GM23248 (cell line): ENCODE measurements at regions not wholly inside any gene's neighbourhood (a gene's known extent, or its start where the extent isn't known, plus 50 kb on each side); places are given as distances from the start of the nearest gene placed in this dataset.

Source experiments
- DNase-seq: peaks from one replicate; pipeline ENCODE4 v3.0.0-alpha.2; 2015
- H2AFZ ChIP-seq: fragments of 200-600 bp; sonication (generic); 2 replicates; pipeline ENCODE4 v1.6.1; 2016; ENCODE audit warnings: antibody characterized with exemption
- H3F3A ChIP-seq: fragments of 200-600 bp; sonication (generic); 2 replicates; pipeline ENCODE4 v1.6.1; 2016; ENCODE audit warnings: mild to moderate bottlenecking, antibody characterized with exemption, mixed run types; ENCODE audit not compliant: insufficient read depth
- H3K27ac ChIP-seq: fragments of 200-600 bp; sonication (generic); 2 replicates; pipeline ENCODE4 v1.5.1; 2016; ENCODE audit warnings: mild to moderate bottlenecking
- H3K27me3 ChIP-seq: fragments of 200-600 bp; sonication (generic); replicated peaks from 2 replicates; pipeline ENCODE4 v1.6.1; 2016; ENCODE audit warnings: mild to moderate bottlenecking; ENCODE audit not compliant: insufficient read depth
- H3K36me3 ChIP-seq: fragments of 200-600 bp; sonication (generic); 2 replicates; pipeline ENCODE4 v1.6.1; 2016; ENCODE audit warnings: low read depth, mild to moderate bottlenecking
- H3K4me1 ChIP-seq: fragments of 200-600 bp; sonication (generic); 2 replicates; pipeline ENCODE4 v1.6.1; 2016; ENCODE audit warnings: mild to moderate bottlenecking; ENCODE audit not compliant: insufficient read depth
- H3K4me2 ChIP-seq: fragments of 200-600 bp; sonication (generic); one replicate; pipeline ENCODE4 v1.6.1; 2016; ENCODE audit warnings: mild to moderate bottlenecking; ENCODE audit not compliant: unreplicated experiment
- H3K4me3 ChIP-seq: fragments of 200-600 bp; sonication (generic); 2 replicates; pipeline ENCODE4 v1.5.1; 2016; ENCODE audit warnings: mild to moderate bottlenecking
- H3K79me2 ChIP-seq: fragments of 200-600 bp; sonication (generic); 2 replicates; pipeline ENCODE4 v1.6.1; 2016; ENCODE audit warnings: mild to moderate bottlenecking; ENCODE audit not compliant: insufficient read depth
- H3K9ac ChIP-seq: fragments of 200-600 bp; sonication (generic); 2 replicates; pipeline ENCODE4 v1.6.1; 2016; ENCODE audit warnings: mild to moderate bottlenecking
- H3K9me2 ChIP-seq: fragments of 200-600 bp; sonication (generic); 2 replicates; pipeline ENCODE4 v1.6.1; 2016; ENCODE audit warnings: mixed run types, mild to moderate bottlenecking, moderate library complexity; ENCODE audit not compliant: insufficient read depth
- H3K9me3 ChIP-seq: fragments of 200-600 bp; sonication (generic); one replicate; pipeline ENCODE4 v1.6.1; 2017; ENCODE audit warnings: low read depth
- H4K20me1 ChIP-seq: fragments of 200-600 bp; sonication (generic); 2 replicates; pipeline ENCODE4 v1.6.0; 2016; ENCODE audit not compliant: insufficient read depth
- EZH2 ChIP-seq: fragments of 200-600 bp; sonication (generic); IDR thresholded peaks from 2 replicates; pipeline ENCODE4 v1.6.1; 2018; ENCODE audit warnings: antibody characterized with exemption, mild to moderate bottlenecking; ENCODE audit not compliant: insufficient read depth, poor library complexity, severe bottlenecking
- EZH2phosphoT487 ChIP-seq: fragments of 200-600 bp; sonication (generic); IDR thresholded peaks from 2 replicates; pipeline ENCODE4 v1.6.1; 2018; ENCODE audit warnings: antibody characterized with exemption, moderate library complexity, mild to moderate bottlenecking, low read depth; ENCODE audit not compliant: insufficient read depth
- WGBS, 2 experiments: methylation state at CpG; one replicate each; pipeline ENCODE4 v1.1.6; 2015 to 2017; ENCODE audit warnings: low lambda C conversion rate in 2 of 2, low coverage in 1 of 2; ENCODE audit errors: missing lambda C conversion rate in 2 of 2; 5-methylcytosine and 5-hydroxymethylcytosine counted together
- in situ Hi-C: fragments of 300-500 bp; cut with MboI; formaldehyde crosslinking; loops from 2 replicates; pipeline ENCODE4 v1.15.0; 2020

GRCh38 chr1:59151387-59151761 lies 145.5 kb upstream of the FGGY start:
- Histone ChIP-seq H4K20me1 (no peaks in the 10 kb centered on the region), H3K4me1 (peaks cover 61% of the 10 kb centered on the region), H3K9ac (peak overlapping the region; percentile 64), H3K9me3 (no peaks in the 10 kb centered on the region), H3K4me3 (peak overlapping the region; percentile 36; the same call in 1 of the 2 replicates), H3K4me2 (peak overlapping the region; percentile 52), H3F3A (peaks cover 48% of the 10 kb centered on the region), H3K79me2 (no peaks in the 10 kb centered on the region), H3K27ac (peak overlapping the region; percentile 89), H3K9me2 (no peaks in the 10 kb centered on the region), H3K36me3 (no peaks in the 10 kb centered on the region), H2AFZ (0 out of 2 replicates have a peak overlapping the region, but pooled peaks have one; percentile 12), H3K27me3 (no peaks in the 10 kb centered on the region)
- WGBS, 2 experiments: 2 to 4% methylated on average over 4 of the region's 4 CpGs
- TF ChIP-seq EZH2 (no peak), EZH2phosphoT487 (no peak)
- no peak for DNase-seq
- in situ Hi-C loops: no loop called here

GRCh38 chr1:59151860-59152259 lies 145.0 kb upstream of the FGGY start:
- peak; percentile 47 for DNase-seq
- H2AFZ ChIP-seq: peak overlapping the region; percentile 12; the same call in 1 of the 2 replicates
- H3K4me2 ChIP-seq: peak overlapping the region; percentile 52
- H3K36me3 ChIP-seq: no peaks in the 10 kb centered on the region
- 0 out of 2 replicates have a peak overlapping the region, but pooled peaks have one; percentile 36 for H3K4me3 ChIP-seq
- in situ Hi-C loops: no loop called here
- H3F3A ChIP-seq: peaks cover 53% of the 10 kb centered on the region
- H4K20me1 ChIP-seq: no peaks in the 10 kb centered on the region
- TF ChIP-seq EZH2phosphoT487: no peak
- no peak for TF ChIP-seq EZH2
- 12 to 26% methylated on average over 1 of the region's 1 CpG for WGBS, 2 experiments
- H3K79me2 ChIP-seq: no peaks in the 10 kb centered on the region
- peaks cover 65% of the 10 kb centered on the region for H3K4me1 ChIP-seq
- no peaks in the 10 kb centered on the region for H3K27me3 ChIP-seq
- H3K9me2 ChIP-seq: no peaks in the 10 kb centered on the region
- H3K27ac ChIP-seq: peak overlapping the region; percentile 89
- H3K9me3 ChIP-seq: no peaks in the 10 kb centered on the region
- H3K9ac ChIP-seq: peak overlapping the region; percentile 64

DNA sequence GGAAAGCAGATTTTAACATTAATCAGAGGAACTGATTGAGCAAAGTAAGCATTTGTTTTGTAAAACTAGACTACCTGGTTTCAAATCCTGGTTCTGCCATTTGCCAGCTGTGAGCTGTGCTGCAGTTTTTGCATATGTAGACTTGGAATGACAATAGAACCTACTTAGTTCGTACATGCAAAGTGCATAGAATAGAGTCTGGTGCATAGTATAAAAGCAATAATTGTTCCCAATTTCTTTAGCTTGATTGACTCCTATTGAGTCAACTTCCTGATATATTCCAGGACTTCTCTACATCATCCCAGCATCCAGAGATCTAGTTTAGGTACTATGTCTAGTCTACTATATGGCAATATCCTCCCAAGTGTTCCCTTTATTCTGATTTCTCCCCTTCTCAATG lies 144.4 kb upstream of the FGGY start:
- H3K9ac ChIP-seq: no peak overlapping the region
- no peaks in the 10 kb centered on the region for H3K79me2 ChIP-seq
- peaks cover 66% of the 10 kb centered on the region for H3K4me1 ChIP-seq
- H3K9me3 ChIP-seq: no peaks in the 10 kb centered on the region
- in situ Hi-C loops: no loop called here
- no peaks in the 10 kb centered on the region for H3K36me3 ChIP-seq
- peak overlapping the region; percentile 52 for H3K4me2 ChIP-seq
- H2AFZ ChIP-seq: no peak overlapping the region; the same call in 1 of the 2 replicates
- no peak overlapping the region; the same call in 1 of the 2 replicates for H3K27ac ChIP-seq
- no peaks in the 10 kb centered on the region for H3K27me3 ChIP-seq
- H4K20me1 ChIP-seq: no peaks in the 10 kb centered on the region
- WGBS, 2 experiments: 96% methylated on average over 1 of the region's 1 CpG
- H3K4me3 ChIP-seq: no peak overlapping the region
- peaks cover 59% of the 10 kb centered on the region for H3F3A ChIP-seq
- no peaks in the 10 kb centered on the region for H3K9me2 ChIP-seq
- TF ChIP-seq EZH2 (no peak), EZH2phosphoT487 (no peak)
- no peak for DNase-seq

- peaks cover 53% of the 10 kb centered on the region for H3F3A ChIP-seq
- peak; percentile 26 for DNase-seq
- no peak overlapping the region for H3K4me2 ChIP-seq
- H3K9me3 ChIP-seq: no peaks in the 10 kb centered on the region
- H3K27me3 ChIP-seq: no peaks in the 10 kb centered on the region
- no peaks in the 10 kb centered on the region for H3K9me2 ChIP-seq
- no peaks in the 10 kb centered on the region for H3K79me2 ChIP-seq
- no peak overlapping the region for H3K9ac ChIP-seq
- peak overlapping the region; percentile 45; the same call in 1 of the 2 replicates for H2AFZ ChIP-seq
- TF ChIP-seq EZH2: no peak
- no peak for TF ChIP-seq EZH2phosphoT487
- 98% methylated on average over 2 of the region's 2 CpGs for WGBS, 2 experiments
- no peak overlapping the region for H3K27ac ChIP-seq
- in situ Hi-C loops: no loop called here
- no peaks in the 10 kb centered on the region for H4K20me1 ChIP-seq
- H3K36me3 ChIP-seq: no peaks in the 10 kb centered on the region
- peaks cover 66% of the 10 kb centered on the region for H3K4me1 ChIP-seq
- no peak overlapping the region for H3K4me3 ChIP-seq
Observed at GRCh38 chr1:59154401-59154800, 142.5 kb upstream of the FGGY start.

DNA sequence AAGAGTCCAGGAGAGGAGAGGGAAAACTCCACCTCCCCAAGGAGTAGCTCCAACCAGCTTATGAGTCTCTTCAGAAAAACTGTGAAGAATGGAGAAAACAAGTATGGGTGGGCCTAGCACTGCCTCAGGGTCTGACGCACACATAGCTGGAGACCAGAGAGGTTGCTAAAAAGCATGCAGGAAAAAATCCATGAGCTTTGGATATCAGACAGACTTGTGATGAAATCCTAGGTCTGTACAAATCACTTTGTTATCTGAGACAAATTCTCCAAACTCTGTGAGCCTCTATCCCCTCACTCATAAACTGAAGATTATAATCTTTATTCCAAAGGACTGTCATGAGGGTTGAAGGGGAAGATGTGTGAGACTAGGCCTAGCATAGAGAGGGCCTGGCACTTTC lies 141.5 kb upstream of the FGGY start:
- Histone ChIP-seq H3F3A (peaks cover 45% of the 10 kb centered on the region), H3K27me3 (no peaks in the 10 kb centered on the region), H2AFZ (peak overlapping the region; percentile 70), H3K9me3 (no peaks in the 10 kb centered on the region), H3K4me2 (no peak overlapping the region), H3K79me2 (no peaks in the 10 kb centered on the region), H3K4me1 (peaks cover 57% of the 10 kb centered on the region), H3K36me3 (no peaks in the 10 kb centered on the region), H3K4me3 (no peak overlapping the region), H3K27ac (peak overlapping the region; percentile 40), H4K20me1 (no peaks in the 10 kb centered on the region), H3K9ac (no peak overlapping the region), H3K9me2 (no peaks in the 10 kb centered on the region)
- WGBS, 2 experiments: 67 to 68% methylated on average over 1 of the region's 1 CpG
- in situ Hi-C loops: no loop called here
- no peak for TF ChIP-seq EZH2phosphoT487
- TF ChIP-seq EZH2: no peak
- peak; percentile 40 for DNase-seq
